Activated B cell treated with CpG ODN at 0.5 μM for 24 hours (primary cell): ENCODE measurements at regions not wholly inside any gene's neighbourhood (a gene's known extent, or its start where the extent isn't known, plus 50 kb on each side); places are given as distances from the start of the nearest gene placed in this dataset.

ENCODE experiments used
- ATAC-seq: fragments of 200-7000 bp; cut with Tn5 transposase; one replicate; pipeline ENCODE4 v1.10.0; 2021; ENCODE audit warnings: low read depth, mild to moderate bottlenecking, moderate library complexity
- CTCF ChIA-PET: fragments of 350-600 bp; sonication (Branson Sonifier 250); formaldehyde crosslinking; loops from one replicate; lab custom pipeline; 2021; ENCODE audit warnings: antibody characterized with exemption; lab: Charles Lee
- POLR2A ChIA-PET: fragments of 350-600 bp; sonication (Branson Sonifier 250); formaldehyde crosslinking; loops from one replicate; lab custom pipeline; 2021; ENCODE audit warnings: antibody characterized with exemption; lab: Charles Lee
- DNase-seq: peaks from one replicate; pipeline ENCODE4 v3.0.0; 2022
- H3K27ac Mint-ChIP-seq: one replicate; pipeline ENCODE4 v1.8.0; 2020; ENCODE audit warnings: mixed read lengths
- H3K27me3 Mint-ChIP-seq: one replicate; pipeline ENCODE4 v1.8.0; 2021; ENCODE audit warnings: mixed read lengths
- H3K36me3 Mint-ChIP-seq: one replicate; pipeline ENCODE4 v1.8.0; 2021; ENCODE audit warnings: low read depth, mixed read lengths
- H3K4me1 Mint-ChIP-seq: one replicate; pipeline ENCODE4 v1.8.0; 2021; ENCODE audit warnings: mixed read lengths
- H3K4me3 Mint-ChIP-seq: one replicate; pipeline ENCODE4 v1.8.0; 2020; ENCODE audit warnings: mild to moderate bottlenecking, mixed read lengths
- H3K9me3 Mint-ChIP-seq: one replicate; pipeline ENCODE4 v1.8.0; 2020; ENCODE audit warnings: mixed read lengths
- intact Hi-C: fragments of 100-400 bp; cut with micrococcal nuclease; formaldehyde crosslinking; loops from one replicate; pipeline ENCODE4 v1.15.1; 2024
- TF ChIP-seq, protein P1 (sequence below): fragments of 200-600 bp; IDR thresholded peaks from one replicate; pipeline ENCODE4 v1.8.0; 2022; ENCODE audit warnings: antibody characterized with exemption, mild to moderate bottlenecking

DNA sequence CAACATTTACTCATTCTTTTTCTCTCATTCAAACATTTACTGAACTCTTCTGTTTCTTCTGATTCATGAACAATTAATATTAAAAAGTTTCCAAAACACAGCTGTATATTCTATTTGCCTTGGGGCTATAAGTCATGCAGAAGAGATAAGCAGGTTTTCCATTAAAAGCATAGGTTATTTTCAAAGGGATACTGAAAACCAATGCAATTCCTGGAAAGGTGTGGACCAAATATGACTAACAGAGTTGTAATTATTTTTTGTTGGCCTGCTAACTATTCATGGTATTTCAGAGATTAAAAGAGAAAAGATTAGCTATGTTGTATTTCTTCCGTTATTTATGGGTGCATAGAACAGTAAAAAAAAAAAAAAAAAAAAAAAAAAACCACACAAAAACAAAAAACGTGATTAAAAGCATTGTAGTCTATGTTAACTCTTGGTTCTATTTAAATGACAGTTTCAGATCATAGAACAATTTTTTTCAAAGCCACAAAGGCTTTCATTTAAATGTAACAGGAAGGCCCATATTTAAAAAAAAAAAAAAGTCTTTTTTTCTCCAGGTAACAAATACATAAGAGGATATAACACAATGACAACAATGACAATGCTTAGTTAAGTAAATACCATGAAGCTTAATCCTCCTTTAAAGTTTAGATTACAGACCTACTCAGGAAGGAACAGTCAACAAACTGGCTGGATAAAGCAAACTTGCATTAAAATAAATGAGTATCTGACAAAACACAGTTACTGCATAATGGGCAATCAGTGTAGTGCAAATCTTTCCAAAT lies 1042.9 kb downstream of the GATA3 start:
- ATAC-seq, result no peak
- CTCF ChIA-PET, result no interaction called here

DNA sequence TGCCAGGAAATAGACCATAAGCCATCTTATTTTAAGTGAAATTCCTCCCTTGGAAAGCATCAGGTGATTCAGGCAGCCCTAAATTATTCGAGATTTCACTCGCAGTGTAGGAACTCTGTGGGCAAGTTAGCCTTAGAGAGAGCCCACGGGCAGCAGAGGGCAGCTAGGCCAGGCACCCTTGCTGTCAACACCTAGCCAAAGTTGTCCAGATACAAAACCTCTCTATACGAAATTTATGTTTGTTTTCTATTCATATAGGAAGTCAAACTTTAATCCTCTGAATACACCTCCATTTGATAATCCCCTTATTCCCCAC lies 1043.5 kb downstream of the GATA3 start:
- intact Hi-C loops, result no loop called here
- ChIA-PET CTCF (no interaction called here), POLR2A (no interaction called here)
- TF ChIP-seq, protein P1, sequence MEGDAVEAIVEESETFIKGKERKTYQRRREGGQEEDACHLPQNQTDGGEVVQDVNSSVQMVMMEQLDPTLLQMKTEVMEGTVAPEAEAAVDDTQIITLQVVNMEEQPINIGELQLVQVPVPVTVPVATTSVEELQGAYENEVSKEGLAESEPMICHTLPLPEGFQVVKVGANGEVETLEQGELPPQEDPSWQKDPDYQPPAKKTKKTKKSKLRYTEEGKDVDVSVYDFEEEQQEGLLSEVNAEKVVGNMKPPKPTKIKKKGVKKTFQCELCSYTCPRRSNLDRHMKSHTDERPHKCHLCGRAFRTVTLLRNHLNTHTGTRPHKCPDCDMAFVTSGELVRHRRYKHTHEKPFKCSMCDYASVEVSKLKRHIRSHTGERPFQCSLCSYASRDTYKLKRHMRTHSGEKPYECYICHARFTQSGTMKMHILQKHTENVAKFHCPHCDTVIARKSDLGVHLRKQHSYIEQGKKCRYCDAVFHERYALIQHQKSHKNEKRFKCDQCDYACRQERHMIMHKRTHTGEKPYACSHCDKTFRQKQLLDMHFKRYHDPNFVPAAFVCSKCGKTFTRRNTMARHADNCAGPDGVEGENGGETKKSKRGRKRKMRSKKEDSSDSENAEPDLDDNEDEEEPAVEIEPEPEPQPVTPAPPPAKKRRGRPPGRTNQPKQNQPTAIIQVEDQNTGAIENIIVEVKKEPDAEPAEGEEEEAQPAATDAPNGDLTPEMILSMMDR, result no peak
- no peak overlapping the region for H3K4me3 Mint-ChIP-seq
- DNase-seq (no peak), ATAC-seq (no peak)
- H3K36me3 Mint-ChIP-seq, result no peaks in the 10 kb centered on the region
- H3K9me3 Mint-ChIP-seq, result no peaks in the 10 kb centered on the region
- H3K27me3 Mint-ChIP-seq, result no peaks in the 10 kb centered on the region
- no peaks in the 10 kb centered on the region for H3K4me1 Mint-ChIP-seq
- H3K27ac Mint-ChIP-seq, result no peak overlapping the region

More for the DNA sequence above, 1042.9 kb downstream of the GATA3 start:
- Mint-ChIP-seq H3K4me3 (no peak overlapping the region), H3K4me1 (no peaks in the 10 kb centered on the region), H3K9me3 (no peaks in the 10 kb centered on the region), H3K27me3 (no peaks in the 10 kb centered on the region), H3K36me3 (no peaks in the 10 kb centered on the region), H3K27ac (no peak overlapping the region)
- POLR2A ChIA-PET, result no interaction called here
- no peak for DNase-seq
- intact Hi-C loops, result no loop called here
- TF ChIP-seq, protein P1, result no peak

DNA sequence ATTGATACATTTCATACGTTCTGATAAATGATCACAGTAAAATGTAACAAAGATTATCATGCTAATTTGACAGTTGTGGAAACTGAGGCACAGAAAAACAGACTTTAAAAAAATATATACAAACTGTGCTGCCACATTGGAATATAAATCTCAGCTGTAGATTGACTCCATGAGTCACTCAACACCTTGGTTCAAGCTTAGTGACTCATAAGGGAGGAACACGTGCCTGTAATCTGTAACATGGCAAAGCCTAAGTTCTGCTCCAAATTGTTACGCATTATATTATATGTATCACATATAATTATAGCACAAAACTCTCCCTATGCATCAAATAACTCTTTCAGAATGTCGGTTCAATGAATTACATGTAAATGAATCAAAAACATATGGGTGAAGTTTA lies 1047.5 kb downstream of the GATA3 start:
- ChIA-PET POLR2A (no interaction called here), CTCF (no interaction called here)
- H3K9me3 Mint-ChIP-seq, result no peaks in the 10 kb centered on the region
- no peaks in the 10 kb centered on the region for H3K4me1 Mint-ChIP-seq
- intact Hi-C loops, result no loop called here
- no peaks in the 10 kb centered on the region for H3K36me3 Mint-ChIP-seq
- H3K27me3 Mint-ChIP-seq, result no peaks in the 10 kb centered on the region
- H3K4me3 Mint-ChIP-seq, result no peak overlapping the region
- TF ChIP-seq, protein P1, result no peak
- no peak for ATAC-seq
- DNase-seq, result no peak
- no peak overlapping the region for H3K27ac Mint-ChIP-seq

DNA sequence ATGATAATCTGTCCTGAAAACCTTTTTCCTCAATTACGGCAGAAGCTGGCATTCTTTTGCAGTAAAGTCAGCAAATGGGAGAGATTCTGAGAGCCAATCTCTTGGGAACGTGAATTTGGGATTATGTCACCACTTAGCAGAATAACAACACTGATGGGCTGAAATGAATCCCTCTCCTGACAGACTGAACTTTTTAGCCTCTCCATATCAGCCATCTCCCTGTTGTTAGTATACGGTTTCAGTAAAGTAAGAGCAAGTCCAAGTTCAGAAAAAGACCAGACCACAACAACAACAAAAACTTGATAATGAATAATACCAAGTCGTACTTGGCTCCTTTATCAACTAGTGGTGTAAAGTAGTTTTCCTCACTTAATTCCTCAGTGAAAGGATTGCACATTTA lies 1048.8 kb downstream of the GATA3 start:
- Mint-ChIP-seq H3K36me3 (no peaks in the 10 kb centered on the region), H3K27me3 (no peaks in the 10 kb centered on the region), H3K4me1 (no peaks in the 10 kb centered on the region), H3K9me3 (no peaks in the 10 kb centered on the region), H3K27ac (no peak overlapping the region), H3K4me3 (no peak overlapping the region)
- intact Hi-C loops, result no loop called here
- POLR2A ChIA-PET, result no interaction called here
- TF ChIP-seq, protein P1, result no peak
- no peak for ATAC-seq
- CTCF ChIA-PET, result no interaction called here
- no peak for DNase-seq

DNA sequence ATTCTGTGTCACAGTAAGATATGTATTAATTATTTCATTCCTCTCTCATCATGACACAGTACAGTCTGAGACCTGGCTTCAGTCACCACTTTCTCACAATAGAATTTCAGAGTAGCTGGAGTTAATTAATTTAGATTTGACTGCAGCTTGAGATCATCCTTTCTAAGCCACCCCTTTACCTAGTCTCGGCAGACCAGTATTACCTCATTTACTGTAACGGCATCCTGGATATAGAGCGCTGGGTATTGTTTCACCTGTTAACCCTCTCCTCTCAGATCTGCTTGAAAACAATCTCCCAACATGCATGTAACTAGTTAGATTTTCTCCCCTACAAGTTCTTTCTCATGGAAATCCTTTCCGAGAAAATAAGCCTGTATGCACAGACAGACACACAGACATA lies 1057.5 kb downstream of the GATA3 start:
- Mint-ChIP-seq H3K36me3 (no peaks in the 10 kb centered on the region), H3K4me1 (no peaks in the 10 kb centered on the region), H3K4me3 (no peak overlapping the region), H3K27ac (no peak overlapping the region), H3K27me3 (no peaks in the 10 kb centered on the region), H3K9me3 (no peaks in the 10 kb centered on the region)
- ATAC-seq, result no peak
- no peak for DNase-seq
- ChIA-PET POLR2A (no interaction called here), CTCF (no interaction called here)
- TF ChIP-seq, protein P1, result no peak
- intact Hi-C loops, result no loop called here
